Activated T-helper 1 cell treated with Interleukin-2 at 50 U/mL for 16 hours (primary cell): ENCODE measurements at regions not wholly inside any gene's neighbourhood (a gene's known extent, or its start where the extent isn't known, plus 50 kb on each side); places are given as distances from the start of the nearest gene placed in this dataset.

ENCODE experiments used
- DNase-seq: peaks from one replicate; pipeline ENCODE4 v3.0.0-alpha.2; 2020; ENCODE audit warnings: low read depth

DNA sequence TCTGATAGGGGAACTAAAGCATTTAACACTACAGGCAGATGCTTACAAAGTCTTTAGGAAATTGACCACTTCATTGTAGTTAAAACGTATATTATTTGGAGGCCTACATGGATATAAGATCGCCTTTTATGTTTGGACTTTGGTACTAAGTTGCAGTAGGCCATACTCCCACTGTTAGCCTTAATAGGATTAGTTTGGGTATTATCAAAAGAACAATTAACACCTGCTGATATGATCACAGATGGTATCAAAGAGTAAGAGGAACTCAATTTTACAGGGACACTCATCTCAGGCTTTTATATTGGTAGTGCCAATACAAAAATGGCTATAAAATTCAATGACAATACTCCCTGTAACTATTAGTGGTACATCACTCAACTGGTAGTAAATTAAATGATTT, 1183.0 kb downstream of the MAT2B start:
- DNase-seq: no peak

DNA sequence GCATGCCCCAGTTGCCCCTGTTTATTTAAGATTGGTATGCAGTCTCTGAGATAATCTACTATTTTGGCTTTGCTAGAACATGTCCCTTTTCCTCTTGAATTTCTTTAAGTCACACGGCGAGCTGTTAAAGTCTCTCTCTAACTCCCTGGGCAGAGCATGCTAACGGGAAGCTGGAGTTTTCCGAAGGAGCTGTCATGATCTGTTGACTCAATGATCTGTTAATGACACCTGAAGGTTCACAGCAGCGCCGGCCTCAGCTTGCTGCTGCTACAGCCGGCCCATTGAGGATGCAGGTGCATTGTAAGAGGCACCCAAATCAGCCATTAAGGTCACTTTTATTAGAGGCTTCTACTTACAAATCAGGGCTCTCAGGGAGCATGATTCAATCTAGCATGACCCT, 1203.4 kb downstream of the MAT2B start:
- DNase-seq: no peak

DNA sequence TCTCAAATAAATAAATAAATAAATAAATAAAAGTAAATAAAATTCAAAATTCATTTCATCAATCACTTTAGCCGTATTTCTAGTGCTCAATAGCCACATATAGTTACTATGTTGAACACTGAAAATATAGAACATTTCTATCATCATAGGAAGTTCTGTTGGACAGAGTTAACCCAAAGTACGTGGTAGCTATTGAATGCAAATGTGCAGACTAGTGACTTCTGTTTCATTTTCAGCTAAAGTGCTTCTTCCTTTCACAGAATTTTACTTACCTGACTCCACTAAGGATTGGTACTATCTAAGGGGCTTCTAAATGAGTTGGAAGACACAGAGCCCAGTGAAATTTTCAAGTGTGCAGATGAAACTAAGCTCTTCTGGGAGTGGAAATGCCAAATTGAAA, 1208.3 kb downstream of the MAT2B start:
- DNase-seq: no peak

DNA sequence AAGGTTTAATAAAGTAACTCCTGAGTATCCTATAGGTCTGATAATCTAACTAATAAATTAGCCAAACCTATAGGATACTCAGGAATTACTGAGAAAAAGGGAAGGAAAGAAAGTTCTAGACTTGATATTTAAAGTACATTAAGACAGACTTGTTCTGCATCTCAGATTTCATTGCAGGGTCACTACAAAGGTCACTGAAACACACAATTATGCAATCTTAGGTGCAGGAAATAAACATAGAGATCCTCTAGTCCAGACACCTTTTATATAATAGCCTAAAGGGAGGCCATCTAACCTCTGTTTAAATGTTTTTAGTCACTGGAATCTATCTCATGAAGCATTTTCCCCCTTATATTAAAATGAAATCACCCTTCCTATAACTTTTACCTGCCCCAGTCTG, 1215.7 kb downstream of the MAT2B start:
- no peak for DNase-seq

DNA sequence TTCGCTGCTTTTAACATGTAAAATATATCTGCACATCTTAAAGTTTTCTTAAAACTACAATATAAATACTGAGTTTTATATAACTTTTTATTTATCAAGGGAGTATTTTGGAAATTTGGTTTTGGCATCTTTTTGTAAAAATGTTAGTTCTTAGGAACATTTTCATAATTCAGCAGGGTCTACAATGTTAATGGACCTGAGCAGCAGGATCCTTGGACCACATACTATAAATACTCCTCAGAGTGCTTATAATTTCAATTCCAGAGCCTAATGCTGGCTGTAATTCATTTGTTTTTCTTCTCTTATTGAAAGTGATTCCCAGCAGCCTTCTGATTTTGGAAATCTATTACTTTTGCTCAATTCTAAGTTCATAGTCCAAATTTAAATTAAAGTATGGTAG, 1216.2 kb downstream of the MAT2B start:
- DNase-seq: no peak

DNA sequence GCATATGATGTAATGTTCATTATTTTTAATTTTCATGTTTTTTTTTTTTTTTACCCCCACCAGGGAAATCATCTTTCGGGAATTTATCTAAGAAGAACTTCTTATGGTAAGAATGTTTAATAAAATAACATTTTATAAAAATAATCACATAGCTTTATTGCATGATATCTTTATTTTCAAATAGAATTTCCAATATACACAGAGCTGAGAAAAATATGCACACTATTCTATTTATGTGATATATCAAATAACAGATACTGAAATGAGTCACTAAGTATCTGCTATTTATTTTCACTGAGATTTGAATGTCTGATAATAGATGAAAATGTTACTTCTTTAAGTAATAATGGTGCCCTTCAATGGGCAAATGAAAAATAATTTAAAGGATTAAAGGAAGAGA, 1217.3 kb downstream of the MAT2B start:
- no peak for DNase-seq

DNA sequence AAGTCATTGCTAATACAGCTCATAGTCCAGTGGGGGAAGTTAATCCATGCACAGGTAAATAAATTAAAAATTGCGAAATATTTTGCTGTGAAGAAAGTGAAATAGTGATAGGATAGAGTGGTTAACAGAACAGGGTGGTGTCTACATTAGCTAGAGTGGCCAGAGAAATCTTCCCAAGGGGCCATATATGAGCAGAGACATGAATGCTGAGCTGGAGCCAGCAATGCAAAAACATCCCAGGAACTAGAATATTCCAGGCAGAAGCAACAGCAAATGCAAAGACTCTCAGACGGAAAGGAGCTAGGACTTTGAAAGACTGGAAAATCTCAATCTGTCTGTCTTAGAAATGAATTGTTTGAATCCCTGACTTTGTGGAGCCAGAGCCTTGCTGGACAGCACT, 1221.6 kb downstream of the MAT2B start:
- DNase-seq: no peak

DNA sequence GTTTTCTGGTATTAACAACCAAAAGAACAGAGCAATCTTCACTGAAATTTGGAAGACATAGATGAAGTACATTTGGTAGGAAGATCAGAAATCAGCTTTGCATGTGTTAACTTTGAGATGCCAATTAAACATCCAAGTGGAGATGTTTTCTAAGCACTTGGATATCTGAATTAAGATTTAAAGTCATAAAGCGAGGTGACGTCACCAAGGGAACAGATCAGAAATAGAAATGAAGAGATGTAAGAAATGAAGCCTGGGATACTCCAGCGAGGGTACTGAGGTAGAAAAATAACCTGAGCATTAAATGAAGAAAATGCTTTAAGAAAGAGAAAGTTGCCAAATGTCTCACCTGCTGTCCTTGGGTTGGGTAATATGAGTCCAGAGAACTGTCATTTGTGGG, 1223.3 kb downstream of the MAT2B start:
- DNase-seq: no peak

DNA sequence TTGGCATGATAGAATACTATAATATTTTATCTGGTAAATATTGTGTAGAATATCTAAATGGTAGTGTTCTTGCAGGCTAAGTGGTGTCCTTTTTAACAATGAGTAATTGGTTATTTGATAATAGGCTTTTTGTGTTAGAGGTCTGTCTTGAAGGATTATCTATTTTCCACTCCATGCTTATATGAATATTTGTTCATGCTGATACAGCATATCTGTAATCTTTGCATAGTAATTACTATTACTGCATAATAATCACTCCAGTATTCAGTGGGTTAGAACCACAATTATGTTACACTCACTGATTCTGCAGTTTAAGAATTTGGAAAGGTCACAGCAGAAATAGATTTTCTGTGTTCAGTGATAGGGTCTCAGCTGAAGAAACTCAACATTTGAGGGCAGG, 1229.9 kb downstream of the MAT2B start:
- DNase-seq: no peak

DNA sequence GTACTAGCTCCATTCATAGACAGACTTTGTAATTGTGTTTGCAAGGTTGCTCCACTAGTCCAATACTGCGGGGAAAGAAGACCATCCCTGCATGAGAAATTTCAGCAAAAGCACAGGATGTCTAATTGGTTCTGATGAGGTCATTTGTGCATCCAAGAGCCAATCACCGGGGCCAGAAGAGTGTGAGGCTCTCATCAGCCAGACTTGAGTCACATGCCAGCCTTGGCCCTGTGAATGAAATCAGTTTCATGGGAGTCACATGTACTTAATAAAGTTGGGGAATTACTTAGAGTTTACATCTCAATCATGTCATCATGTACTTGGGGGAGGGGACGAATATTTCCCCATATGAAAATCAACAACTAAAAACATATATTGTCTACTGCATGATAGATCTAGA, 1236.0 kb downstream of the MAT2B start:
- DNase-seq: no peak

DNA sequence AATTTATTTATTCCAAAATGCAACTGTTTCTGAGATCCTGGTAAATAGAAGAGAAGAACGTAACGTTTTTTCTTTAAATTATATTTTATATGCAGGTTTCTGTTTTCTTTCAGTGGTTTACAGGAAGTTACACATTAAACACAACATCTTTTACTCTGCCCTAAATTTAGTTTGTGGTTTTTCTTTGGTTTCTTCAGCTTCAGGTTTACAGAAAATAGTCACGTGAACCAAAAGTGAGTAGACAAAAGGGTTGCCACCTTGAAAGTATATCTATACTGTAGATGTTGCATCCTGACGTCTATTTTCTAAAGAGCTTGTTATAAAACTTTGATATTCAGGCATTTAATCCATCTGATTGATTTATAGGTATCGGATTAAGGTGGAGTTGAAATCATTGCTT, 1236.6 kb downstream of the MAT2B start:
- no peak for DNase-seq

DNA sequence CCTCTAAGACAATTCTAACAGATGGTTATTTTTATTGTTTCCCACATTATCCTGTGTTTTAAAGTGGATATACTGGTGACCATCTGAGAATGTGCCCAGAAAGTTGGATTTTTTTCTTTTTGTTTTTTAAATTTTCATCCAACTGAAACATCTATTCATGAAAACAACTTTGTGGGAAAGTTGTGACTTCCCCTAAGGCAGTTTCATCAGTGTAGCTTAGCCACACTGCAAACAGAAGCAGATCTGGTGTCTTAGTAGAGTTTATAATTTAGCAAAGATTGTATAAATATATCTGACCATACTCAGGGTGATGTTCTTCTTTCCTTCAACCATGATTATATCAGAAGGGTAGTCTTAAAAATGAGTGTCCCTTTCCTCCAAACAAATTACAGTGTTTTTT, 1241.3 kb downstream of the MAT2B start:
- no peak for DNase-seq

DNA sequence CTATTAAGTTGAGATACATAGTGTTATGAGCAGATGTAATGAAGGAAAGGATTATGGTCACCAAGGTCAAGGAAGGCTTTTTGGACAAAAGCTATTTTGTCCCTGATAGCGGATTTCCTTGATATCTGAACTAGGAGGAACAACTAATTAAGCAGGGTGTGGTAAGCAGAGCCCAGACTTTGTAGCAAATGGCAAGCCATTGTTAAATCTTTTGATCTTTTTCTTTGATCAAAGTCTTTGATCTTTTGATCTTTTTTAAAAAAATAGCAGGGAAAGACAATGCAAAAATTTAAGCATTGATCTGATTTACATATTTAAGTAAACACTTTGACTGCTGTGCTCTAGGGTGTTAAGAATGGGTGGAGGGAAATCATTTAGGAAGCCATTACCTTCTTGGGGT, 1242.0 kb downstream of the MAT2B start:
- no peak for DNase-seq

DNA sequence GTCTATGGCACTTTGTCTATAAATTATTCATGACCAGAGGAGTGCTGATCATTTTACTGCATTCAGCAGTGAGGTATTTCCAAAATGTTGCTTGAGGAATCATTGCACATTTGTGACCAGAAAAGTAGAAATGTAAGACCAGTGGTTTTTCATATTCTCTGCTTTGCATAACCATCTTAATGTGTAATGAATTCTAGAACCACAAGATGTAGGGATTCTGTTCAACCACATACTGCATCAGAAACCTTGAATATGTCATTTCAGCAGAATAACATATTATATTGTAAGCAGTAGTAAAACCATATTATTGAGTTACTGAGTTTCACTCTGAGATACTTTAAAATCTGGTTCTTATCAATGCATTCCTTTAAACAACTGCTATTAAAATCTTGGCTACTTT, 1243.4 kb downstream of the MAT2B start:
- DNase-seq: no peak

DNA sequence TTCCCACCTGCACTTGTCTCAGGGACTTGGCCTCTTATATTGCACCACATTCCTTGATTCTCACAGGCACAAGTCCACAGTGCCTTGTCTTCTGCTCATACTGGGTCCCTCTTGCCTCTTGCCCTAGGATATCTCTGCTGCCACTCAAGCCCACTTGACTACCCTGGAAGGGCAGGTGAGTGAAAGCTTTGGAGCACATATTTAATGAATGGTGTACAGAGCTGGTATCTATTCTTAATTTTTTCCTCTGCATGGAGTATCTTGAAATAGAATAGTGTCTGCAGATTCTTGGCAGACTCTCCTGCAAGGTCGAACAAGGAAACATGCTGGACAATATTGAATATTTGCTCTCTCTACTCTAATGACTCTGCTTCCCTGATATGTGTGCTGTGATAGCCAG, 1248.0 kb downstream of the MAT2B start:
- no peak for DNase-seq

DNA sequence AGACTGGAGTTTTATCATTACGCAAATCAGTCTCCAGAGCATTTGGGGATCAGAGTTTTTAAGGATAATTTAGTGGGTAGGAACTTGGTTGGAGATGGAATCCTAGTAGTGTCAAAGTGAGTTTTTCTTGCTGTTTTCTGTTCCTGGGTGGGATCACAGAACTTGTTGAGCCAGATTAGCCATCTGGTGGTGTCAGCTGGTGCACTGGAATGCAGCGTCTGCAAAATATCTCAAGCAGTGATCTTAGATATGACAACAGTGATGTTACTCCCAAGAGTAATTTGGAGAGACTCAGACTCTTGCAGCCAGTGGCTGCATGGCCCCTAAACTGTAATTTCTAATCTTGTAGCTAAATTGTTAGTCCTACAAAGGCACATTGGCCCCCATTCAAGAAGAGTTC, 1257.8 kb downstream of the MAT2B start:
- no peak for DNase-seq

DNA sequence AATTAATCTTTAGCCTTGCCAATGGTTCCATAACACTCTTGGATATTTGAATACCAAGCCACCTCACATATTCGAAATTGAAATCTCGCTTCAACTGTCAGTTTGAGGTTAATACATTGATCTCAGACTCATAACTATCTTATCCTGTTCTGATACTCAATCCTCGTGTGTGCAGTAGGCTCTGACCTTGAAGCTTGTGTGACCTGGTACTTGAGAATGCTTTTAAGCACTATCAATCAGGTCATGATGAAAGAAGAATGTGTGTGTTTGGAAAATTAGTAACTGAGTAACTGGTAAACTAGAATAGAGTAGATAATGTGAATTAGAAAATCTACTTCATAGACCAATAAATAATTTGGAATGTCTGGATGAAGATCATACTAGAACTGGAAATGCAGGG, 1266.7 kb downstream of the MAT2B start:
- DNase-seq: no peak

DNA sequence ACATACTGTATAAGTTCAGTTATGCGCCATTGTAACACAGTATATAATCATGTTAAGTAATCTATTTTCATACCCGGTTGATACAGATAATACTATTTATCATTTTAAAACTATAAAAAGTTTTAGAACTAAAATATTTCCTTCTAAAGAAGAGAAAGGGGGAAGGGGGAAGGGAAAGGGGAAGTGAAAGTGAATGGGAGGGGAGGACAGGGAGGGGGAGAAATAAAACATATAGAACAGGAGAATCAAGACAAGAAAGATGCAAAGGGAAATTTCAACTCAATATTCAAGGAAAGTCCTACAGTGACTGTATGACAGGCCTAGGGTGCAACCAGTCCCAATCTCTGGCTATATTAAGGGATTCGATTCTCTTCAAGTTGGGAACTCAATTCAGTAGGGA, 1278.8 kb downstream of the MAT2B start:
- DNase-seq: no peak

DNA sequence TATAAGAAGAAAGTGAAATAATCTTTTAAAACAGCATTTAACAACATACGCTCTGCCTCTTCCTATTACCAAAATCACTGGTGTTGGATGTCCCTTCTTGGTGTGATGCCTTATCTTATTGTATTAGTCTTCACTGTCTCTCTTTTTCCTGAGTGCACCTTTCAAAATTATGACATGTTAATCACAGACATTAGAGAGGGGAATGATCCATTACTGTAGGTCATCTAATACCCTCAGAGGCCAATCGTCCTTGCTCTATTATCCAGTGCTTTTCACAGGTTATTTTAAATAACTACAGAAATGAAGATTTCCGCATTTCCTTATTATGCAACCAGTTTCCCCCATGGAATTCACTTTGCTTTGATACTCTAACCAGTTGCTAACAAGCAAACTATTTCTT, 1292.7 kb downstream of the MAT2B start:
- no peak for DNase-seq

DNA sequence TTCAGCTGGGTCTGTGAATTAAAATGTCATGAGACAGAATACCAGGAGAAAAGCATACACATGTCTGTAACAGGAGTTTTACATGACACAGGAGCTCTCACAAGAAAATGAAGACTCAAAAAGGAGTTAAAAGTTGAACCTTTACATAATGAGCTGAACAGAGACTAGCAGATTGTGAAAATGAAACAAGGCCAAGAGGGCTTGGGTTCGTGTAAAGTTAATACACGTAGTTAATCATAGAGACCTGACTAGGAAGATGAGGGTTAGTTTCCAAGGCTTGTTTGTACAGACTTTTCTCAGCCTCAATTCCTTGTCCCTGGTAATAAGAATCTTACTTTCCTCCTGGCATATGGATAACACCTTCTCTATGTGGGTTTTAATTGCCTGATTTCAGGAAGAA, 1294.0 kb downstream of the MAT2B start:
- no peak for DNase-seq

DNA sequence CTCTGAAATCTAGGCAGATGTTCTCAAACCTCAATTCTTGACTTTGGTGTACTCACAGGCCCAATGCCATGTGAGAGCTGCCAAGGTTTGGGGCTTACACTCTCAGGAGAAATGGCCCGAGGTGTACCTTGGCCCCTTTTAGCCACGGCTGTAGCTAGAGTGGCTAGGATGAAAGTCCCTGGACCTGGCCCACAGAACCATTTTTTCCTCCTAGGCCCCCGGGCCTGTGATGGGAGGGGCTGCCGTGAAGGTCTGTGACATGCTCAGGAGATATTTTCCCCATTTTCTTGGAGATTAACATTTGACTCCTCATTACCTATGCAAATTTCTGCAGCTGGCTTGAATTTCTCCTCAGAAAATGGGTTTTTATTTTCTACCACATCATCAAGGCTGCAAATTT, 1296.5 kb downstream of the MAT2B start:
- no peak for DNase-seq

DNA sequence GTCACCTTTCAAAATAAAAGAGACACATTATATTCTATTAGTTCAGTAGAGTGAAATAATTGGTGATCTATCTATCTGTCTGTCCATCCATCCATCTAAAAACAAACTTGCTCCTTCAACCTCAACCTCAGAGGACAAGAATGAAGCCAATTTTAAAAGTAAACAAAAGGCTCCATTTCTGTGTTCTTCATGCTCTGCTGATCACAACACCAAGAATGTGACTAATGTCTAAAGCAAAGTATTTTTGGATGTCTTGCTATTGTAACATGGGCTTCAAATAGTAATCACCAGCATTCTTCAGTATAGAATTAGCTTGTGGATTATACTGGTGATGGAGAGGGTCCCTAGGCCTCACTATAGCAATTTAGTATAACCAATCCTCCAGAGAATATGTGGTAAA, 1304.4 kb downstream of the MAT2B start:
- no peak for DNase-seq

DNA sequence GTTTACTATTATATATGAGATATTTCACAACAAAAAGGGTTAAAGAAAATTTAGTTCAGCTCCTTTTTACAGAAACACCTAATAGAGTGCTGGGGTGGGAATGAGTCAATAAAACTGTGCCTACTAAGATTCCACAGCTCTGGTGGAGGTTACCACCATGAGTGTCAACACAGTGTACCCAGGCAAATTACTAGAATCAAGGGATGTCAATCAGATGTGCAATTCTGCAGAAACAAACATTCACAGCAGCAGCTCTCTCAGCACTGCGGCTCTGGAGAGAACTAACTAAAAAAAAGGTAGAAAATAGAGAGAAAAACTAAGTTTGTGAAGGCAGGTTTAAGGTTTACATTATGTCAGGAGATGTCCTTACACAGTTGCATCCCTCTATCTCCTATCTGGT, 1313.0 kb downstream of the MAT2B start:
- DNase-seq: no peak

DNA sequence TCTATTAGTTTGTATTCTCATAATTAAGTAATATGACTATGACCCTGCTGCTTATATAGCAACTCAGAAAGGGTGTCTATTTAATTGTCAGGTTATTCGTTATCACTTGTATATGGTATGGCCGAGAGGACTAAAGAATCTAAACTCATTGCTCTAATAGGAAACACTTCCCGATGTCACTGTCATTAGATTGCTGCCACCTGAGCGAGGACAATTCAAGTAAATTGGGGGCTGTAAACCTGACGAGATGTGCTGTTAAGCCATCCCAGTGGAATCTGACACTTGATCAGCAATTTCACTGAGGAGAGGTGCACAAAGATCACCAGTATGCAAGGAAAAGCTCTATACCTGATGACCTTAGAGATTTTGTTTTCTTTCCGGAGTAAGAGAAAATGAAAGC, 1319.3 kb downstream of the MAT2B start:
- no peak for DNase-seq

DNA sequence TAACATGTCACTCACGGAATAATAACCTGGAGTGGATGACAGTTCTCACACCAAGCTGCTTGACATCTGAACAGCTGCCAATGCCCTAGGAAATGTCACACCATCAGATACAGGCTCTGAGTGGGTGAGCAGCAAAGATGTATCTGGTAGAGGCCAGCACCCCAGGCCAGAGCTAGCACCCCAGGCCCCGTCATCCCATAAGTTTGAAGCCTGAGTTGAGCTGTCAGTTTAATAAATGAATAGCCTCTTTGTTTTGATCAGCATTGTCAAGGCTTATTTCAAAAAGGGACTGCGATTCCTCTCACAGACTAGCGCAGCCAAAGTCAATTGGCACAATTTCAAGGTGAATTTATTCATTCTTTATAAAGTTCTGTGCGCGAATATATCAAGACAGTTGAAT, 1327.1 kb downstream of the MAT2B start:
- no peak for DNase-seq

DNA sequence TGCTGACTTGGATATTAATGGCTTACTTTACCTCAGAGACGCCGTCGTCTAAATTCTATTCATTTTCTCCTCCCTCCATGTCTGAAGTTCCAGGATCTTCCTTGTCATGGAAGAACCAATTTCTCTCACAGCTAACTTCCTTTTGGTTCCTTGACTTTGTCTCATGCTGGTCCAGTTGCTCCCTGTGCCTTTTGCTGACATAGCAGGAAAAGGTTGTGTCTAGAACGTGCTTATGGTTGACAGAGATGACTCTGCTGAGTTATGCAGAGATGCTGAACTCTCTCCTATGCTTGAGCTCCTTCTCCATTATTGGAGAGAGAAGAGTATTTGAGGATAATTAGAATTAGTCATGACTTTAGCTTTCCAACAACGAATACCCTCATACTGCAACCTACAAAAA, 1338.9 kb downstream of the MAT2B start:
- DNase-seq: no peak
